Thyroid gland (tissue), 4 donors: ENCODE measurements at regions not wholly inside any gene's neighbourhood (a gene's known extent, or its start where the extent isn't known, plus 50 kb on each side); places are given as distances from the start of the nearest gene placed in this dataset.

Experiments used
- POLR2A ChIP-seq, 2 donors: fragments of 450-650 bp; IDR thresholded peaks; one replicate each; pipeline ENCODE4 v1.6.1; 2017; ENCODE audit warnings: antibody characterized with exemption in 2 of 2, mild to moderate bottlenecking in 2 of 2, moderate library complexity in 1 of 2
- TF ChIP-seq, protein P1 (sequence below), 6 experiments: fragments of 200-600 bp in 3 of 6; fragments of 450-650 bp in 3 of 6; sonication (generic) in 3 of 6; IDR thresholded peaks; one replicate each; pipeline ENCODE4 v1.5.1; 2016 to 2019; ENCODE audit warnings: antibody characterized with exemption in 6 of 6, mild to moderate bottlenecking in 2 of 6, inconsistent platforms in 1 of 6, moderate library complexity in 1 of 6

GRCh38 chr14:44653641-44654040 is 146.6 kb upstream of the FSCB start:
- TF ChIP-seq, protein P1, sequence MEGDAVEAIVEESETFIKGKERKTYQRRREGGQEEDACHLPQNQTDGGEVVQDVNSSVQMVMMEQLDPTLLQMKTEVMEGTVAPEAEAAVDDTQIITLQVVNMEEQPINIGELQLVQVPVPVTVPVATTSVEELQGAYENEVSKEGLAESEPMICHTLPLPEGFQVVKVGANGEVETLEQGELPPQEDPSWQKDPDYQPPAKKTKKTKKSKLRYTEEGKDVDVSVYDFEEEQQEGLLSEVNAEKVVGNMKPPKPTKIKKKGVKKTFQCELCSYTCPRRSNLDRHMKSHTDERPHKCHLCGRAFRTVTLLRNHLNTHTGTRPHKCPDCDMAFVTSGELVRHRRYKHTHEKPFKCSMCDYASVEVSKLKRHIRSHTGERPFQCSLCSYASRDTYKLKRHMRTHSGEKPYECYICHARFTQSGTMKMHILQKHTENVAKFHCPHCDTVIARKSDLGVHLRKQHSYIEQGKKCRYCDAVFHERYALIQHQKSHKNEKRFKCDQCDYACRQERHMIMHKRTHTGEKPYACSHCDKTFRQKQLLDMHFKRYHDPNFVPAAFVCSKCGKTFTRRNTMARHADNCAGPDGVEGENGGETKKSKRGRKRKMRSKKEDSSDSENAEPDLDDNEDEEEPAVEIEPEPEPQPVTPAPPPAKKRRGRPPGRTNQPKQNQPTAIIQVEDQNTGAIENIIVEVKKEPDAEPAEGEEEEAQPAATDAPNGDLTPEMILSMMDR (IDR thresholded peaks at IDR 0.05), result no peak
- no peak for TF ChIP-seq POLR2A (IDR thresholded peaks at IDR 0.05)
